GM12873 (cell line): ENCODE measurements at regions not wholly inside any gene's neighbourhood (a gene's known extent, or its start where the extent isn't known, plus 50 kb on each side); places are given as distances from the start of the nearest gene placed in this dataset.

Experiments
- CTCF ChIP-seq: IDR thresholded peaks from 2 replicates; pipeline ENCODE4 v1.5.1; 2012; ENCODE audit warnings: low read depth, mild to moderate bottlenecking, moderate library complexity, low read length, control low read depth; ENCODE audit not compliant: insufficient read depth; ENCODE audit errors: missing control alignments

GRCh38 chr2:128665113-128665512 is 346.4 kb upstream of the HS6ST1 start:
- no peak for TF ChIP-seq CTCF

GRCh38 chr2:128666596-128666995 is 347.9 kb upstream of the HS6ST1 start:
- no peak for TF ChIP-seq CTCF

GRCh38 chr2:128667391-128667790 is 348.7 kb upstream of the HS6ST1 start:
- TF ChIP-seq CTCF, result no peak

GRCh38 chr2:128668946-128669345 is 350.3 kb upstream of the HS6ST1 start:
- no peak for TF ChIP-seq CTCF

- no peak for TF ChIP-seq CTCF
Observed at GRCh38 chr2:128670066-128670465, 351.4 kb upstream of the HS6ST1 start.

GRCh38 chr2:128681507-128681906 is 362.8 kb upstream of the HS6ST1 start:
- TF ChIP-seq CTCF, result peak; percentile 31

- no peak for TF ChIP-seq CTCF
Observed at GRCh38 chr2:128682266-128682665, 363.6 kb upstream of the HS6ST1 start.

- TF ChIP-seq CTCF, result no peak
Observed at GRCh38 chr2:128682729-128683284, 364.1 kb upstream of the HS6ST1 start.
